ENCODE measurements at regions not wholly inside any gene's neighbourhood (a gene's known extent, or its start where the extent isn't known, plus 50 kb on each side); places are given as distances from the start of the nearest gene placed in this dataset.

- Mint-ChIP-seq H3K9me3 (no peaks in the 10 kb centered on the region), H3K4me3 (no peak overlapping the region), H3K36me3 (ENCODE audit: low read depth) (no peaks in the 10 kb centered on the region), H3K27ac (no peak overlapping the region), H3K4me1 (no peaks in the 10 kb centered on the region), H3K27me3 (peaks cover 3% of the 10 kb centered on the region)
- ATAC-seq: no peak
- DNase-seq: no peak
Measured at GRCh38 chr10:78785066-78785465, 283.7 kb upstream of the ZMIZ1 start.

- Mint-ChIP-seq H3K4me1 (no peaks in the 10 kb centered on the region), H3K27me3 (peaks cover 4% of the 10 kb centered on the region), H3K36me3 (ENCODE audit: low read depth) (no peaks in the 10 kb centered on the region), H3K9me3 (no peaks in the 10 kb centered on the region), H3K4me3 (no peak overlapping the region), H3K27ac (no peak overlapping the region)
- DNase-seq: no peak
- ATAC-seq: no peak
Measured at GRCh38 chr10:78785991-78786390, 282.8 kb upstream of the ZMIZ1 start.

- Mint-ChIP-seq H3K36me3 (ENCODE audit: low read depth) (no peaks in the 10 kb centered on the region), H3K27ac (no peak overlapping the region), H3K9me3 (no peaks in the 10 kb centered on the region), H3K4me1 (no peaks in the 10 kb centered on the region), H3K27me3 (peaks cover 7% of the 10 kb centered on the region), H3K4me3 (no peak overlapping the region)
- ATAC-seq (no peak), DNase-seq (no peak)
Measured at GRCh38 chr10:78787125-78787524, 281.6 kb upstream of the ZMIZ1 start.

- H3K27ac Mint-ChIP-seq: no peak overlapping the region
- no peaks in the 10 kb centered on the region for H3K4me1 Mint-ChIP-seq
- peaks cover 7% of the 10 kb centered on the region for H3K27me3 Mint-ChIP-seq
- H3K36me3 Mint-ChIP-seq (ENCODE audit: low read depth): no peaks in the 10 kb centered on the region
- no peak for ATAC-seq
- H3K4me3 Mint-ChIP-seq: no peak overlapping the region
- DNase-seq: no peak
- peaks cover 5% of the 10 kb centered on the region for H3K9me3 Mint-ChIP-seq
Measured at GRCh38 chr10:78794736-78795455, 273.9 kb upstream of the ZMIZ1 start.

GRCh38 chr10:78798976-78799730 lies 269.6 kb upstream of the ZMIZ1 start:
- Mint-ChIP-seq H3K27me3 (peaks cover 8% of the 10 kb centered on the region), H3K36me3 (ENCODE audit: low read depth) (no peaks in the 10 kb centered on the region), H3K27ac (no peak overlapping the region), H3K4me3 (no peak overlapping the region), H3K9me3 (no peaks in the 10 kb centered on the region), H3K4me1 (no peaks in the 10 kb centered on the region)
- DNase-seq: no peak
- ATAC-seq: no peak

- H3K36me3 Mint-ChIP-seq (ENCODE audit: low read depth): no peaks in the 10 kb centered on the region
- H3K4me1 Mint-ChIP-seq: no peaks in the 10 kb centered on the region
- DNase-seq (no peak), ATAC-seq (no peak)
- no peak overlapping the region for H3K27ac Mint-ChIP-seq
- H3K9me3 Mint-ChIP-seq: no peaks in the 10 kb centered on the region
- no peak overlapping the region for H3K4me3 Mint-ChIP-seq
- H3K27me3 Mint-ChIP-seq: peaks cover 8% of the 10 kb centered on the region
Measured at GRCh38 chr10:78800006-78800405, 268.8 kb upstream of the ZMIZ1 start.

- no peaks in the 10 kb centered on the region for H3K9me3 Mint-ChIP-seq
- DNase-seq: no peak
- no peak for ATAC-seq
- H3K27ac Mint-ChIP-seq: no peak overlapping the region
- H3K27me3 Mint-ChIP-seq: peaks cover 8% of the 10 kb centered on the region
- no peaks in the 10 kb centered on the region for H3K4me1 Mint-ChIP-seq
- no peak overlapping the region for H3K4me3 Mint-ChIP-seq
- no peaks in the 10 kb centered on the region for H3K36me3 Mint-ChIP-seq (ENCODE audit: low read depth)
Measured at GRCh38 chr10:78800535-78801320, 268.0 kb upstream of the ZMIZ1 start.

- Mint-ChIP-seq H3K9me3 (no peaks in the 10 kb centered on the region), H3K4me3 (no peak overlapping the region), H3K4me1 (no peaks in the 10 kb centered on the region), H3K27me3 (peaks cover 8% of the 10 kb centered on the region), H3K36me3 (ENCODE audit: low read depth) (no peaks in the 10 kb centered on the region), H3K27ac (no peak overlapping the region)
- ATAC-seq (no peak), DNase-seq (no peak)
Measured at GRCh38 chr10:78802431-78802830, 266.3 kb upstream of the ZMIZ1 start.

- Mint-ChIP-seq H3K36me3 (ENCODE audit: low read depth) (no peaks in the 10 kb centered on the region), H3K4me1 (no peaks in the 10 kb centered on the region), H3K27me3 (peaks cover 8% of the 10 kb centered on the region), H3K9me3 (no peaks in the 10 kb centered on the region), H3K4me3 (no peak overlapping the region), H3K27ac (no peak overlapping the region)
- DNase-seq (no peak), ATAC-seq (no peak)
Measured at GRCh38 chr10:78802866-78803265, 265.9 kb upstream of the ZMIZ1 start.

- H3K4me3 Mint-ChIP-seq: no peak overlapping the region
- no peaks in the 10 kb centered on the region for H3K4me1 Mint-ChIP-seq
- H3K27ac Mint-ChIP-seq: no peak overlapping the region
- H3K36me3 Mint-ChIP-seq (ENCODE audit: low read depth): no peaks in the 10 kb centered on the region
- peaks cover 8% of the 10 kb centered on the region for H3K27me3 Mint-ChIP-seq
- DNase-seq (no peak), ATAC-seq (no peak)
- H3K9me3 Mint-ChIP-seq: no peaks in the 10 kb centered on the region
Measured at GRCh38 chr10:78803710-78804109, 265.1 kb upstream of the ZMIZ1 start.

- DNase-seq (no peak), ATAC-seq (no peak)
- H3K9me3 Mint-ChIP-seq: no peaks in the 10 kb centered on the region
- no peak overlapping the region for H3K27ac Mint-ChIP-seq
- H3K4me1 Mint-ChIP-seq: no peaks in the 10 kb centered on the region
- H3K27me3 Mint-ChIP-seq: peaks cover 8% of the 10 kb centered on the region
- H3K36me3 Mint-ChIP-seq (ENCODE audit: low read depth): no peaks in the 10 kb centered on the region
- no peak overlapping the region for H3K4me3 Mint-ChIP-seq
Measured at GRCh38 chr10:78804411-78805032, 264.2 kb upstream of the ZMIZ1 start.

- H3K4me1 Mint-ChIP-seq: no peaks in the 10 kb centered on the region
- no peak overlapping the region for H3K27ac Mint-ChIP-seq
- no peak for ATAC-seq
- H3K4me3 Mint-ChIP-seq: no peak overlapping the region
- no peak for DNase-seq
- peaks cover 3% of the 10 kb centered on the region for H3K27me3 Mint-ChIP-seq
- no peaks in the 10 kb centered on the region for H3K9me3 Mint-ChIP-seq
- no peaks in the 10 kb centered on the region for H3K36me3 Mint-ChIP-seq (ENCODE audit: low read depth)
Measured at GRCh38 chr10:78805176-78805575, 263.6 kb upstream of the ZMIZ1 start.

GRCh38 chr10:78806681-78807221 lies 262.0 kb upstream of the ZMIZ1 start:
- no peak for DNase-seq
- no peaks in the 10 kb centered on the region for H3K9me3 Mint-ChIP-seq
- H3K27me3 Mint-ChIP-seq: peaks cover 3% of the 10 kb centered on the region
- no peak overlapping the region for H3K4me3 Mint-ChIP-seq
- no peaks in the 10 kb centered on the region for H3K36me3 Mint-ChIP-seq (ENCODE audit: low read depth)
- no peak for ATAC-seq
- H3K4me1 Mint-ChIP-seq: no peaks in the 10 kb centered on the region
- H3K27ac Mint-ChIP-seq: no peak overlapping the region

- no peak for DNase-seq
- peaks cover 3% of the 10 kb centered on the region for H3K27me3 Mint-ChIP-seq
- H3K27ac Mint-ChIP-seq: no peak overlapping the region
- no peaks in the 10 kb centered on the region for H3K9me3 Mint-ChIP-seq
- no peaks in the 10 kb centered on the region for H3K4me1 Mint-ChIP-seq
- ATAC-seq: no peak
- no peaks in the 10 kb centered on the region for H3K36me3 Mint-ChIP-seq (ENCODE audit: low read depth)
- H3K4me3 Mint-ChIP-seq: no peak overlapping the region
Measured at GRCh38 chr10:78807504-78808203, 261.1 kb upstream of the ZMIZ1 start.

Data from activated naive CD8-positive, alpha-beta T cell treated with anti-CD3 and anti-CD28 coated beads, Interleukin-2, amount 50 U/mL, for 24 hours (primary cell).